ENCODE measurements at regions not wholly inside any gene's neighbourhood (a gene's known extent, or its start where the extent isn't known, plus 50 kb on each side); places are given as distances from the start of the nearest gene placed in this dataset.

DNA sequence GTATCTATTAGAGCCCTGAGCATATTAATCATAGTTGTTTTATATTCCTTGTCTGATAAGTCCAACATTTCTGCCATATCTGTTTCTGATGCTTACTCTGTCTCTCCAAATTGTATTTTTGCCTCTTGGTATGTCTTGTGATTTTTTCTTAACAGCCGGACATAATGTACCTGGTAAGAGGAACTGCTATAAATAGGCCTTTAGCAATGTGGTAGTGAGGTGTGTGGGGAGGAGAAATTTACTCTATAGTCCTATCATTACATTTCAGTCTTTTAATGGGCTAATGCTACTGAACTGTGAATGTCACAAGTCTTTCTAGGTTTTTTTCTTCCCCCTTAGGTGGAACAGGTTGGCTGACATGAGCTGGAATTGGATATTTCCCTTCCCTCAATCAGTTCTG is 176.1 kb upstream of the FGF10 start:
- Histone ChIP-seq H3K9me3 (ENCODE audit: control extremely low read depth in 1 of 5, control insufficient read depth in 4 of 5, insufficient read depth in 2 of 5, low read depth in 1 of 5, low read length in 4 of 5) (no peaks in the 10 kb centered on the region), H3K27ac (ENCODE audit: insufficient read depth in 1 of 2, low read depth in 1 of 2, low read length in 2 of 2, poor library complexity in 1 of 2, severe bottlenecking in 2 of 2) (no peak overlapping the region), H3K4me3 (ENCODE audit: control insufficient read depth in 1 of 7, extremely low read depth in 1 of 7, insufficient read depth in 4 of 7, low read depth in 2 of 7, low read length in 6 of 7) (no peak overlapping the region), H3K27me3 (replicated peaks in 2 of 5; ENCODE audit: control insufficient read depth in 4 of 5, insufficient read depth in 5 of 5, low read length in 4 of 5) (no peaks in the 10 kb centered on the region), H3K4me1 (ENCODE audit: control extremely low read depth in 1 of 4, control insufficient read depth in 4 of 4, insufficient read depth in 4 of 4, low read length in 3 of 4) (no peaks in the 10 kb centered on the region), H3K36me3 (ENCODE audit: control insufficient read depth in 4 of 4, insufficient read depth in 4 of 4, low read length in 3 of 4) (no peaks in the 10 kb centered on the region)
- POLR2A ChIA-PET = no interaction called here
- no CpG with 5 or more reads among the region's 1 CpG for WGBS (ENCODE audit: insufficient coverage)
- CTCF ChIA-PET = no interaction called here
- DNase-seq = no peak

DNA sequence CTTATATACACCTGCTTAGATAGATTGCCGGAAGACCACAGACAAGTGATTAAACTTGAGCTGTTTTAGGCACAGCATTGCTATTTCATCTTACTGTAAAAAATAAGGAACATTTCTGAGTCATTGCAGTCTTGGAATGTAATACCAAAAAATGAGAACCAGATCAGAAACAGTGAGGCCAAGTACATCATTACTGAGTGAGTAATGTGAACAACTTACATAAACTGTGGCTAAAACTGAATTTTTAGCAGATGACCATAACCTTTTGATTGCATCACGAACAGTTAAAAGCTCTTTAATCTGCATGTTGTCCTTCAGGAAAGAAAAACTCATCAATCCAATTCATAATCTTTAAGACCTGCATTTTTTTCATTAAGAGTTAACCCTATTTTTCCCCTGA is 157.1 kb upstream of the FGF10 start:
- no peak overlapping the region for H3K4me3 ChIP-seq (ENCODE audit: control insufficient read depth in 1 of 7, extremely low read depth in 1 of 7, insufficient read depth in 4 of 7, low read depth in 2 of 7, low read length in 6 of 7)
- CTCF ChIA-PET = no interaction called here

GRCh38 chr5:44543511-44543910 is 154.3 kb upstream of the FGF10 start:
- Histone ChIP-seq H3K4me3 (ENCODE audit: control insufficient read depth in 1 of 7, extremely low read depth in 1 of 7, insufficient read depth in 4 of 7, low read depth in 2 of 7, low read length in 6 of 7) (no peak overlapping the region), H3K27me3 (replicated peaks in 2 of 5; ENCODE audit: control insufficient read depth in 4 of 5, insufficient read depth in 5 of 5, low read length in 4 of 5) (no peaks in the 10 kb centered on the region), H3K9me3 (ENCODE audit: control extremely low read depth in 1 of 5, control insufficient read depth in 4 of 5, insufficient read depth in 2 of 5, low read depth in 1 of 5, low read length in 4 of 5) (no peaks in the 10 kb centered on the region), H3K36me3 (ENCODE audit: control insufficient read depth in 4 of 4, insufficient read depth in 4 of 4, low read length in 3 of 4) (no peaks in the 10 kb centered on the region), H3K4me1 (ENCODE audit: control extremely low read depth in 1 of 4, control insufficient read depth in 4 of 4, insufficient read depth in 4 of 4, low read length in 3 of 4) (no peaks in the 10 kb centered on the region), H3K27ac (ENCODE audit: insufficient read depth in 1 of 2, low read depth in 1 of 2, low read length in 2 of 2, poor library complexity in 1 of 2, severe bottlenecking in 2 of 2) (no peak overlapping the region)
- POLR2A ChIA-PET = no interaction called here
- CTCF ChIA-PET = no interaction called here
- DNase-seq = no peak

More for the DNA sequence above, 157.1 kb upstream of the FGF10 start:
- POLR2A ChIA-PET = no interaction called here
- Histone ChIP-seq H3K4me1 (ENCODE audit: control extremely low read depth in 1 of 4, control insufficient read depth in 4 of 4, insufficient read depth in 4 of 4, low read length in 3 of 4) (no peaks in the 10 kb centered on the region), H3K36me3 (ENCODE audit: control insufficient read depth in 4 of 4, insufficient read depth in 4 of 4, low read length in 3 of 4) (no peaks in the 10 kb centered on the region), H3K27ac (ENCODE audit: insufficient read depth in 1 of 2, low read depth in 1 of 2, low read length in 2 of 2, poor library complexity in 1 of 2, severe bottlenecking in 2 of 2) (no peak overlapping the region), H3K27me3 (replicated peaks in 2 of 5; ENCODE audit: control insufficient read depth in 4 of 5, insufficient read depth in 5 of 5, low read length in 4 of 5) (no peaks in the 10 kb centered on the region), H3K9me3 (ENCODE audit: control extremely low read depth in 1 of 5, control insufficient read depth in 4 of 5, insufficient read depth in 2 of 5, low read depth in 1 of 5, low read length in 4 of 5) (no peaks in the 10 kb centered on the region)
- DNase-seq = no peak
- 88% methylated on average over 1 of the region's 2 CpGs for WGBS (ENCODE audit: insufficient coverage)

DNA sequence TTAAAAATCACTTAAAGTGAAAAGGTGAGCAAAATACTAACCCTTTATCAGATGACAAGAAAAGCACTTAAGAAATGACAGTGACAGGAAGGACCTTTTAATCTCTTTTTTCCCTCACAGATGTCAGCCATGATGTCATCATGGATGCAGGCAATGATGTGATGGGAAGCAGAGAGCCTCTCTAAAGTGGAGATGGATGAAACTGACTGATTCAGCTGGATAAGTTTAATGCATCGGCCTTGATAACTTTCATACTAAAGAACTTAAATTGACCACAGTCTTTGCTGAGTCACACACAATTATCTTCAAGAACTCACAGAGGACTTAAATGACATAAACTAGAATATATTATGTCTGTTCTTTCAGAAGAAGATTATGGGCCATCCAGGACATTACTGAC is 153.2 kb upstream of the FGF10 start:
- no peak for DNase-seq
- no peaks in the 10 kb centered on the region for H3K4me1 ChIP-seq (ENCODE audit: control extremely low read depth in 1 of 4, control insufficient read depth in 4 of 4, insufficient read depth in 4 of 4, low read length in 3 of 4)
- POLR2A ChIA-PET = no interaction called here

DNA sequence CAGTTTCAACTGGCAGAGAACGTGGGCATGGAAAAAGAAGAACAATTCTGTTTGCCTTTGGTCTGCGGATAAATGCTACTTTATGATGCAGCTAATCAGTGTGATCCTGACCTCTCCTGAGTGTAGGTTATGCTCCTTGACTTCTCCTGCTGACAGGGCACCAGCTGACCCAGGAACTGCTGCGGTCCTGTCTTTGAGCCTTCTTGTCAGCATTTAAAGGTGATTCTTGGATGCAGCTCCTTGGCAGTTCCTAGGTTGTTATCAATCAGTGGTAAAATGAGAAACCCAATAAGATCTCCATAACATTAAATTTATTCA is 150.3 kb upstream of the FGF10 start:
- ChIA-PET POLR2A (no interaction called here), CTCF (no interaction called here)
- 100% methylated on average over 3 of the region's 3 CpGs for WGBS (ENCODE audit: insufficient coverage)

More for the DNA sequence above, 153.2 kb upstream of the FGF10 start:
- Histone ChIP-seq H3K36me3 (ENCODE audit: control insufficient read depth in 4 of 4, insufficient read depth in 4 of 4, low read length in 3 of 4) (no peaks in the 10 kb centered on the region), H3K4me3 (ENCODE audit: control insufficient read depth in 1 of 7, extremely low read depth in 1 of 7, insufficient read depth in 4 of 7, low read depth in 2 of 7, low read length in 6 of 7) (no peak overlapping the region), H3K9me3 (ENCODE audit: control extremely low read depth in 1 of 5, control insufficient read depth in 4 of 5, insufficient read depth in 2 of 5, low read depth in 1 of 5, low read length in 4 of 5) (no peaks in the 10 kb centered on the region), H3K27me3 (replicated peaks in 2 of 5; ENCODE audit: control insufficient read depth in 4 of 5, insufficient read depth in 5 of 5, low read length in 4 of 5) (no peaks in the 10 kb centered on the region), H3K27ac (ENCODE audit: insufficient read depth in 1 of 2, low read depth in 1 of 2, low read length in 2 of 2, poor library complexity in 1 of 2, severe bottlenecking in 2 of 2) (no peak overlapping the region)
- CTCF ChIA-PET = no interaction called here
- no CpG with 5 or more reads among the region's 1 CpG for WGBS (ENCODE audit: insufficient coverage)

DNA sequence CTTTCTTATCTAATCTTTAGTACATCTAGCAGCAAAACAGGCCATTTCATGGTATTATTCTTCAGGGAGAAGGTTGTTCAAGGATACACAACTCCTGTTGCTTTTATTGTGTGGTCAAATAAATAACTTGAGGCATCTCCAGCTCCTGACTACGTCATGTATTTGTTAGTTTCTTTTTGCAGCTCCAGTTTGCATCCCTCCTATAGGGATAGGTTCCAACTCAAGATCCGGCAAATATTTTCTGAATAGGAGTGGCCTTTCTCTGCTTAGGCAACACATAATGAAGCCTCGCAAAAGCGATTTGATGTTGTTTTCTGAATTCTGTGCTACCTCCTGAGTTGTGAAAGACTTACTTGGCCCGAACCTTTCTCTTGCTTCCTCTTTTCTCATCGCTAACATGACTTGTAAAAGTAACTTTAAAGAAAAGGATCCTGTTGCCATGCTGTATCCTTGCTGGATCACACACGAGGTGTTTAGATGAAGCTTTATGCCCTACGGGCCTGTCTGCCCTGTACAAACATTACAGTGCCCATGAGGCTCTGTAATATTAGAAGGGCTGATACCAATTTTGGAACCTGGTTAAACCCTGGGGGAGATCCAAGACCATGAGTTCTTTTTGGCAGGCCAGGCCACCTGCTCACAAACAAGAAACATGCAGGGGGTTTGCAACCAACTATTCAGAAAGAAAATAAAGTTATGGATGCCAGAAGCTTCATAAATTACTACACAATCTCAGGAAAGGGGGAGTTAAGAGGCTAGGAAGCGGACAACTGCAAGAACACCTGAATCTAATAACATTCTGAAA is 149.8 kb upstream of the FGF10 start:
- 82% methylated on average over 8 of the region's 9 CpGs for WGBS (ENCODE audit: insufficient coverage)

More for the DNA sequence above, 150.3 kb upstream of the FGF10 start:
- no peaks in the 10 kb centered on the region for H3K9me3 ChIP-seq (ENCODE audit: control extremely low read depth in 1 of 5, control insufficient read depth in 4 of 5, insufficient read depth in 2 of 5, low read depth in 1 of 5, low read length in 4 of 5)
- H3K27ac ChIP-seq (ENCODE audit: insufficient read depth in 1 of 2, low read depth in 1 of 2, low read length in 2 of 2, poor library complexity in 1 of 2, severe bottlenecking in 2 of 2) = no peak overlapping the region
- DNase-seq = no peak
- no peaks in the 10 kb centered on the region for H3K4me1 ChIP-seq (ENCODE audit: control extremely low read depth in 1 of 4, control insufficient read depth in 4 of 4, insufficient read depth in 4 of 4, low read length in 3 of 4)
- no peaks in the 10 kb centered on the region for H3K27me3 ChIP-seq (replicated peaks in 2 of 5; ENCODE audit: control insufficient read depth in 4 of 5, insufficient read depth in 5 of 5, low read length in 4 of 5)
- no peak overlapping the region for H3K4me3 ChIP-seq (ENCODE audit: control insufficient read depth in 1 of 7, extremely low read depth in 1 of 7, insufficient read depth in 4 of 7, low read depth in 2 of 7, low read length in 6 of 7)
- H3K36me3 ChIP-seq (ENCODE audit: control insufficient read depth in 4 of 4, insufficient read depth in 4 of 4, low read length in 3 of 4) = no peaks in the 10 kb centered on the region

DNA sequence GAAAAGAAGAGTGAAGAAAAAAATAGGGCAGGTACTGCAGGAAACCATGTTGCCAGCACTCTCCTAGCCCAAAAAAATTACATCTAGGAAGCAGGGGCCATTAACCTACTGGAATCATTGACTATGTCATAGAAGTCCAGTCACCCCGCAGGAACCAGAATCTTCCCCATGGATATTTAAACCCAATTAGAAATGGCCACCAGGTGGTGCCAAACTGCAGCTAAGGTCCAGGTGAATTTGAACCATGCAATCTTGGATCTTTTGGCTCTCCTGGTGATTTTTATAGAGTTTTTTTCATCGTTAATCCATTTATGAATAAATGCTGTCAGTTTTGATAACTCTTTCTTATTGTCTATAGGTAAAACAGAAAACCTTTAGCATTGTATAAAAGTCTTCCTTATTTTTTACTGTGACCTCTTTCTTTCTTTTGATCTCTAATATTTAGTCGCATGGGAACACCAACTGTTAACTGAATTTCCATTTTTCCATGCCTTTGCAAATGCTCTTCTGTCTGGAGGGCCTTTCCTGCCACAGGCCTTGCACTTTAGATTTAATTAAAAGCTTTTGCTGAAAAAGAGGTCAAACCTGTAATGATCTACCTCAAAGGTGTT is 147.5 kb upstream of the FGF10 start:
- no peak overlapping the region for H3K27ac ChIP-seq (ENCODE audit: insufficient read depth in 1 of 2, low read depth in 1 of 2, low read length in 2 of 2, poor library complexity in 1 of 2, severe bottlenecking in 2 of 2)
- H3K4me1 ChIP-seq (ENCODE audit: control extremely low read depth in 1 of 4, control insufficient read depth in 4 of 4, insufficient read depth in 4 of 4, low read length in 3 of 4) = no peaks in the 10 kb centered on the region
- ChIA-PET CTCF (interaction anchor here (2.3 kb wide), 1 partner anchor 237 kb away, joined by 10 read pairs; no protein-coding TSS in a partner anchor), POLR2A (no interaction called here)
- peak; percentile 8 to 28 (median 13) for DNase-seq
- H3K27me3 ChIP-seq (replicated peaks in 2 of 5; ENCODE audit: control insufficient read depth in 4 of 5, insufficient read depth in 5 of 5, low read length in 4 of 5) = no peaks in the 10 kb centered on the region
- WGBS (ENCODE audit: insufficient coverage) = 60% methylated on average over 1 of the region's 3 CpGs
- no peaks in the 10 kb centered on the region for H3K9me3 ChIP-seq (ENCODE audit: control extremely low read depth in 1 of 5, control insufficient read depth in 4 of 5, insufficient read depth in 2 of 5, low read depth in 1 of 5, low read length in 4 of 5)
- H3K4me3 ChIP-seq (ENCODE audit: control insufficient read depth in 1 of 7, extremely low read depth in 1 of 7, insufficient read depth in 4 of 7, low read depth in 2 of 7, low read length in 6 of 7) = no peak overlapping the region
- no peaks in the 10 kb centered on the region for H3K36me3 ChIP-seq (ENCODE audit: control insufficient read depth in 4 of 4, insufficient read depth in 4 of 4, low read length in 3 of 4)

More for the DNA sequence above, 149.8 kb upstream of the FGF10 start:
- Histone ChIP-seq H3K27me3 (replicated peaks in 2 of 5; ENCODE audit: control insufficient read depth in 4 of 5, insufficient read depth in 5 of 5, low read length in 4 of 5) (no peaks in the 10 kb centered on the region), H3K9me3 (ENCODE audit: control extremely low read depth in 1 of 5, control insufficient read depth in 4 of 5, insufficient read depth in 2 of 5, low read depth in 1 of 5, low read length in 4 of 5) (no peaks in the 10 kb centered on the region), H3K4me1 (ENCODE audit: control extremely low read depth in 1 of 4, control insufficient read depth in 4 of 4, insufficient read depth in 4 of 4, low read length in 3 of 4) (no peaks in the 10 kb centered on the region), H3K27ac (ENCODE audit: insufficient read depth in 1 of 2, low read depth in 1 of 2, low read length in 2 of 2, poor library complexity in 1 of 2, severe bottlenecking in 2 of 2) (no peak overlapping the region), H3K36me3 (ENCODE audit: control insufficient read depth in 4 of 4, insufficient read depth in 4 of 4, low read length in 3 of 4) (no peaks in the 10 kb centered on the region), H3K4me3 (ENCODE audit: control insufficient read depth in 1 of 7, extremely low read depth in 1 of 7, insufficient read depth in 4 of 7, low read depth in 2 of 7, low read length in 6 of 7) (no peak overlapping the region)
- DNase-seq = no peak
- ChIA-PET CTCF (no interaction called here), POLR2A (no interaction called here)
